ENCODE measurements at regions not wholly inside any gene's neighbourhood (a gene's known extent, or its start where the extent isn't known, plus 50 kb on each side); places are given as distances from the start of the nearest gene placed in this dataset.

GRCh38 chr14:22122227-22122818 is 448.7 kb upstream of the OR4E1 start:
- Histone ChIP-seq H4K8ac (ENCODE audit: extremely low read depth, insufficient read depth, low read length) (no peak overlapping the region), H3K56ac (replicated peaks; ENCODE audit: insufficient read length, low read depth, low read length) (no peak overlapping the region), H3K4me2 (ENCODE audit: insufficient read depth in 1 of 2, low read depth in 2 of 2, low read length in 2 of 2) (no peak overlapping the region), H2BK20ac (ENCODE audit: low read length) (no peak overlapping the region), H3K9ac (replicated peaks in 1 of 4; ENCODE audit: extremely low read depth in 1 of 4, low read depth in 3 of 4, low read length in 3 of 4) (no peak overlapping the region), H2BK5ac (ENCODE audit: low read depth, low read length) (no peak overlapping the region), H3K79me1 (ENCODE audit: low read depth, low read length) (no peaks in the 10 kb centered on the region), H2BK12ac (ENCODE audit: low read depth, low read length) (no peak overlapping the region), H2AFZ (ENCODE audit: low read length) (peak overlapping the region; percentile 77; the same call in 1 of the 2 replicates), H2BK15ac (ENCODE audit: low read length) (no peak overlapping the region), H3K4ac (replicated peaks; ENCODE audit: insufficient read length, low read depth, low read length) (no peak overlapping the region), H3K27ac (ENCODE audit: low read depth, low read length) (no peak overlapping the region), H4K20me1 (replicated peaks in 1 of 2; ENCODE audit: control insufficient read depth in 1 of 2, insufficient read depth in 2 of 2, low read length in 2 of 2) (no peaks in the 10 kb centered on the region), H3K79me2 (ENCODE audit: control insufficient read depth in 1 of 2, insufficient read depth in 2 of 2, low read length in 2 of 2) (no peaks in the 10 kb centered on the region), H2AK5ac (ENCODE audit: low read depth, low read length) (no peak overlapping the region), H3K9me3 (ENCODE audit: insufficient read depth in 2 of 2, low read depth in 1 of 2, low read length in 1 of 2) (no peaks in the 10 kb centered on the region), H3K23me2 (ENCODE audit: low read depth, low read length) (no peaks in the 10 kb centered on the region; the same call in 1 of the 2 replicates), H3K14ac (ENCODE audit: insufficient read length) (no peak overlapping the region), H3K4me1 (replicated peaks in 1 of 4; ENCODE audit: control insufficient read depth in 3 of 4, insufficient read depth in 4 of 4, low read length in 3 of 4) (no peaks in the 10 kb centered on the region), H3K36me3 (ENCODE audit: control insufficient read depth in 2 of 4, insufficient read depth in 4 of 4, low read length in 3 of 4) (no peaks in the 10 kb centered on the region), H3K4me3 (ENCODE audit: extremely low read depth in 1 of 4, insufficient read depth in 2 of 4, low read depth in 3 of 4, low read length in 4 of 4) (no peak overlapping the region), H3K27me3 (replicated peaks in 1 of 4; ENCODE audit: control insufficient read depth in 3 of 4, extremely low read depth in 1 of 4, insufficient read depth in 3 of 4, low read length in 3 of 4) (no peaks in the 10 kb centered on the region), H3K18ac (ENCODE audit: extremely low read depth, low read length) (no peak overlapping the region), H4K91ac (replicated peaks; ENCODE audit: insufficient read length, low read length) (no peak overlapping the region), H3K23ac (ENCODE audit: insufficient read length) (no peak overlapping the region), H2BK120ac (replicated peaks; ENCODE audit: low read depth, low read length) (no peak overlapping the region), H4K5ac (ENCODE audit: insufficient read length, low read depth, low read length) (no peak overlapping the region)
- FAIRE-seq (no peak), DNase-seq (ENCODE audit: low read depth in 1 of 2, low spot score in 2 of 2) (no peak)
- TF ChIP-seq RAD21 (IDR thresholded peaks at IDR 0.05 in 1 of 2, conservative IDR thresholded peaks at IDR 0.05 in 1 of 2; ENCODE audit: low read depth in 2 of 2, low read length in 2 of 2) (peak; percentile 55 to 65), CTBP2 (IDR thresholded peaks at IDR 0.05; ENCODE audit: borderline replicate concordance, insufficient read depth, insufficient read length, low read length) (no peak)
- TF ChIP-seq, protein P1, sequence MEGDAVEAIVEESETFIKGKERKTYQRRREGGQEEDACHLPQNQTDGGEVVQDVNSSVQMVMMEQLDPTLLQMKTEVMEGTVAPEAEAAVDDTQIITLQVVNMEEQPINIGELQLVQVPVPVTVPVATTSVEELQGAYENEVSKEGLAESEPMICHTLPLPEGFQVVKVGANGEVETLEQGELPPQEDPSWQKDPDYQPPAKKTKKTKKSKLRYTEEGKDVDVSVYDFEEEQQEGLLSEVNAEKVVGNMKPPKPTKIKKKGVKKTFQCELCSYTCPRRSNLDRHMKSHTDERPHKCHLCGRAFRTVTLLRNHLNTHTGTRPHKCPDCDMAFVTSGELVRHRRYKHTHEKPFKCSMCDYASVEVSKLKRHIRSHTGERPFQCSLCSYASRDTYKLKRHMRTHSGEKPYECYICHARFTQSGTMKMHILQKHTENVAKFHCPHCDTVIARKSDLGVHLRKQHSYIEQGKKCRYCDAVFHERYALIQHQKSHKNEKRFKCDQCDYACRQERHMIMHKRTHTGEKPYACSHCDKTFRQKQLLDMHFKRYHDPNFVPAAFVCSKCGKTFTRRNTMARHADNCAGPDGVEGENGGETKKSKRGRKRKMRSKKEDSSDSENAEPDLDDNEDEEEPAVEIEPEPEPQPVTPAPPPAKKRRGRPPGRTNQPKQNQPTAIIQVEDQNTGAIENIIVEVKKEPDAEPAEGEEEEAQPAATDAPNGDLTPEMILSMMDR (IDR thresholded peaks at IDR 0.05; ENCODE audit: control extremely low read depth in 1 of 3, insufficient read depth in 1 of 3, low read depth in 1 of 3, low read length in 3 of 3): peak in 2 of 3 experiments; percentile 44 to 60; a peak in 3 of 4 replicates
- POLR2A ChIA-PET (ENCODE audit: partially characterized antibody): no interaction called here
- CTCF ChIA-PET (ENCODE audit: partially characterized antibody): interaction anchor here (0.6 to 2.4 kb wide), 31 partner anchors 9 to 354 kb away, joined by 3 to 26 read pairs (median 4); no protein-coding TSS in a partner anchor
- 74 to 100% methylated on average over 1 to 4 of the region's 4 CpGs for WGBS, 2 experiments (ENCODE audit: extremely low coverage in 1 of 2, insufficient coverage in 1 of 2, insufficient read length in 1 of 2, insufficient replicate concordance in 2 of 2, low coverage in 1 of 2, low lambda C conversion rate in 2 of 2, missing lambda C conversion rate in 1 of 2)
